Tibial nerve (tissue), 4 donors: ENCODE measurements at regions not wholly inside any gene's neighbourhood (a gene's known extent, or its start where the extent isn't known, plus 50 kb on each side); places are given as distances from the start of the nearest gene placed in this dataset.

Source experiments
- EP300 ChIP-seq, 2 donors: sonication (generic); formaldehyde crosslinking; IDR thresholded peaks; one replicate each; pipeline ENCODE4 v1.6.1; 2017; ENCODE audit warnings: antibody characterized with exemption in 2 of 2, mild to moderate bottlenecking in 1 of 2
- POLR2A ChIP-seq, 2 donors: fragments of 450-650 bp; IDR thresholded peaks; one replicate each; pipeline ENCODE4 v1.6.1; 2017; ENCODE audit warnings: antibody characterized with exemption in 2 of 2, mild to moderate bottlenecking in 2 of 2, moderate library complexity in 2 of 2
- TF ChIP-seq, protein P1 (sequence below), 5 experiments: fragments of 200-600 bp in 3 of 5; fragments of 450-650 bp in 2 of 5; sonication (generic) in 3 of 5; IDR thresholded peaks; one replicate each; pipeline ENCODE4 v1.5.1; 2016 to 2019; ENCODE audit warnings: antibody characterized with exemption in 5 of 5, mild to moderate bottlenecking in 3 of 5, moderate library complexity in 2 of 5

DNA sequence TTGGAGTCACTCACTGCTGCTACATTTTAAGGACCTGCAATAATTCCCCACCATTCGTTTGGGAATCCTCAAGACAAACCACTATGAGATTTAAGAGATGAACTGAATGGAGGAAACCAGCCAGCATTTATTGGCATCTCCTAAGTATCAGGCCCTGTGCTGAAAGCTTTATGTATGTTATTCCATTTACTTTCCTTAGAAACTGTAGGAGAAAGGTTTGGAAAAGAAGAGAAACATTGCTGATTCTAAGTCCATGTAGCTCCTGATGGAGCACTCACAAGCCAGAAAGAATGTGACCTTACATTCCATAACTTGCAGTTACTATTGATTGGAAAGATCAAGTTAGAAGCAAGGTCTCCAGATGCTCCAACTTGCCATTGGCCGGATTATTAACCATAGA lies 267.4 kb downstream of the GAS1 start:
- TF ChIP-seq, protein P1, sequence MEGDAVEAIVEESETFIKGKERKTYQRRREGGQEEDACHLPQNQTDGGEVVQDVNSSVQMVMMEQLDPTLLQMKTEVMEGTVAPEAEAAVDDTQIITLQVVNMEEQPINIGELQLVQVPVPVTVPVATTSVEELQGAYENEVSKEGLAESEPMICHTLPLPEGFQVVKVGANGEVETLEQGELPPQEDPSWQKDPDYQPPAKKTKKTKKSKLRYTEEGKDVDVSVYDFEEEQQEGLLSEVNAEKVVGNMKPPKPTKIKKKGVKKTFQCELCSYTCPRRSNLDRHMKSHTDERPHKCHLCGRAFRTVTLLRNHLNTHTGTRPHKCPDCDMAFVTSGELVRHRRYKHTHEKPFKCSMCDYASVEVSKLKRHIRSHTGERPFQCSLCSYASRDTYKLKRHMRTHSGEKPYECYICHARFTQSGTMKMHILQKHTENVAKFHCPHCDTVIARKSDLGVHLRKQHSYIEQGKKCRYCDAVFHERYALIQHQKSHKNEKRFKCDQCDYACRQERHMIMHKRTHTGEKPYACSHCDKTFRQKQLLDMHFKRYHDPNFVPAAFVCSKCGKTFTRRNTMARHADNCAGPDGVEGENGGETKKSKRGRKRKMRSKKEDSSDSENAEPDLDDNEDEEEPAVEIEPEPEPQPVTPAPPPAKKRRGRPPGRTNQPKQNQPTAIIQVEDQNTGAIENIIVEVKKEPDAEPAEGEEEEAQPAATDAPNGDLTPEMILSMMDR (IDR thresholded peaks at IDR 0.05), result no peak
- TF ChIP-seq POLR2A (IDR thresholded peaks at IDR 0.05) (no peak), EP300 (IDR thresholded peaks at IDR 0.05) (no peak)
